Sigmoid colon (tissue), 6 donors: ENCODE measurements at regions not wholly inside any gene's neighbourhood (a gene's known extent, or its start where the extent isn't known, plus 50 kb on each side); places are given as distances from the start of the nearest gene placed in this dataset.
"Not testable (repeated sequence)": the region's sequence is repeated elsewhere in the genome, so short reads cannot be mapped to it uniquely, and the experiment has no call there.

Experiments used
- DNase-seq: peaks from one replicate; pipeline ENCODE4 v3.0.0-alpha.2; 2019
- H3K27ac ChIP-seq, 4 donors: fragments of 200-600 bp; sonication (generic); one replicate each; pipeline ENCODE4 v1.5.1; 2016 to 2019; ENCODE audit warnings: mild to moderate bottlenecking in 1 of 4
- H3K27me3 ChIP-seq, 3 donors: fragments of 200-600 bp; sonication (generic); one replicate each; pipeline ENCODE4 v1.5.1; 2019; ENCODE audit warnings: mild to moderate bottlenecking in 1 of 3
- H3K36me3 ChIP-seq, 4 donors: fragments of 200-600 bp; sonication (generic); one replicate each; pipeline ENCODE4 v1.5.1; 2016 to 2019
- H3K4me1 ChIP-seq, 4 donors: fragments of 200-600 bp; sonication (generic); one replicate each; pipeline ENCODE4 v1.5.1; 2017 to 2019
- H3K4me3 ChIP-seq, 4 donors: fragments of 200-600 bp; sonication (generic); one replicate each; pipeline ENCODE4 v1.5.1; 2017 to 2019; ENCODE audit warnings: mild to moderate bottlenecking in 2 of 4, moderate library complexity in 1 of 4
- H3K9me3 ChIP-seq, 4 donors: fragments of 200-600 bp in 3 of 4; sonication (generic) in 3 of 4; one replicate each; pipeline versions ENCODE4 v1.5.1 to v1.6.1; 2013 to 2019
- WGBS, 2 donors: extraction: QIAGEN DNeasy Blood & Tissue Kit; methylation state at CpG; one replicate each; pipeline ENCODE4 v1.1.7; 2013; 5-methylcytosine and 5-hydroxymethylcytosine counted together
- intact Hi-C: fragments of 100-400 bp; cut with DNase I; formaldehyde crosslinking; loops from one replicate; pipeline ENCODE4 v1.15.1; 2023
- donor health status: healthy with polysubstance abuse.
- donor health status: healthy.

DNA sequence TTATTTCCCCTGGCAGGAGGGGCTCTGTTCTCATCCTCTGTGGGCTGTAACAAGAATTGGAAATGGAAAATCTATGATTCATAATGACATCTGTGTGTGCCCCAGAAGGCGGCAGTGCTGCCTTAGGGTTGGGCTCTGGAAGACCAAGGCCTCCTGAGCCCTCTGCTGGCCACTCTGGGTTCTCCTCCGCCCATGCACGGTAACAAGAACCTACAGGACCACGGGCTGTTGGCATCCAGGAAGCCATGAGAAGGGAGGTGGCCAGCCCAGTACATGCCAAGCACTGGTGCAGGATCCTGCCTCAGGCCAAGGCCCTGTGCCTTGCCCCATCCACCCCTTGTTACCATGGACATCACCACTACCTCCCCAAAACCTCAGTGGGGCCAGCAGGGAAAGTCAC is 454.2 kb downstream of the TP53TG3F start:
- intact Hi-C loops, result not testable (repeated sequence)

GRCh38 chr16:33920761-33921545 is 461.5 kb downstream of the TP53TG3F start:
- H3K4me1 ChIP-seq, H3K27ac ChIP-seq, H3K36me3 ChIP-seq, H3K4me3 ChIP-seq, H3K9me3 ChIP-seq, H3K27me3 ChIP-seq, DNase-seq, intact Hi-C loops: not testable (repeated sequence)
- WGBS, 2 donors, result 38 to 69% methylated on average over 5 of the region's 18 CpGs

More for the DNA sequence above, 454.2 kb downstream of the TP53TG3F start:
- not testable (repeated sequence) for H3K27me3 ChIP-seq, H3K4me1 ChIP-seq, H3K4me3 ChIP-seq, H3K27ac ChIP-seq, DNase-seq, H3K9me3 ChIP-seq, H3K36me3 ChIP-seq
- WGBS, 2 donors, result 74 to 79% methylated on average over 4 of the region's 4 CpGs

DNA sequence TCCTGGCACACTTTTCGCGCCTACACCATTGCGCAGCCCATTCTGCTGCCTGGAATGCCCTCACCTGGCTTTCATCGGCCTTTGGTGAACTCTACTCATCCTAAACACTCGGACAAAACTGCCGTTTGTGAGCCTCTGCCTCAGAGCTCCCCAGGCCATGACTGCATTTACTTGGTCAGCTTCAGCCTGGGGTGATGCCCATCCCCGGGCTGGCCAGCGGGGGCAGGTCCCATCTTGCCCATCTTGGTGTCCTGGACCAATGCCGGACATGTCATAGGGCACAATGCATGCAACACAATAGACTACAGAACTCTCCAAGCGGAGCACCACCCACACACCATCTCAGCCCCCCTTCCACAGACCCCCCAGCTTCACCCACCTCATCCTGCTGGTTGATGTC is 463.5 kb downstream of the TP53TG3F start:
- H3K4me1 ChIP-seq, H3K36me3 ChIP-seq, DNase-seq, intact Hi-C loops, H3K4me3 ChIP-seq, H3K27ac ChIP-seq, H3K9me3 ChIP-seq, H3K27me3 ChIP-seq: not testable (repeated sequence)
- 89% methylated on average over 10 of the region's 10 CpGs for WGBS, 2 donors

DNA sequence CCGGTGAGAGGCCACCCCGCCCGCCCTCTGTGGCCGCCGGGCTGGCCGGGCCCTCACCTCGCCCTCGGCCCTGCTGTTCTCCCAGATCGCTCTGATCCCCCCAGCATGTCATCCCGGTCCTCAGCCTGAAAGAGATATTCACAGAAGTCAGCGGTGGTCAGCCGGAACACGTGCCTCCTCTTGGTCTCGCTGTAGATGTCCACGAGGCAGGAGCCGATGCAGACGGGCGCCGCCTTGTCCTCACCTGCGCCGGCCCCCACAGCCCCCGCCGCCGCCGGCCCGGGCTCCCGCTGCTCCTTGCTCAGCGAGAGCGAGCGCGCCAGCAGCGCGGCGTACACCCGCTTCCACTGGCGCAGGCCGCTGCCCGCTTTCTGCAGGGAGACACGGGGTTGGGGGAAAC is 468.6 kb downstream of the TP53TG3F start:
- DNase-seq, result not testable (repeated sequence)

DNA sequence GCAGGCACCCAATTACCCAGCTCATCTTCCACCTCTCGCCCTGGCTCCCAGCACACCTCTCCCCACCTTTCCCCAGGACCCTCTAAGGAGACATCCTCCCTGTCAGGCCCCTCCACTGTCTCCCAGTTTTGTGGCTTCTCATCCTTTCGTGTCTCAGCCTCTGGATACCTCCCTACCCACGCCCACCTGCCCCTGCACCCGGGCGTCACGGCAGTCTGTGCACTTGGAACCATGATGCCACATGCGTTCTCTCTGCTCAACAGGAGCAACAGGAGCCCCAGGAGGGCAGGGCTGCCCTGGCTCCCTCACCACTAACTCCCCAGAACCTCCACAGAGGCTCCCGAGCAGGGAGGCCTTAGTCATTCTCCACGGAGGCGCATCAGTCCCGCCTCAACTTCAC is 472.8 kb downstream of the TP53TG3F start:
- H3K36me3 ChIP-seq, DNase-seq, H3K27ac ChIP-seq, intact Hi-C loops, H3K4me1 ChIP-seq, H3K27me3 ChIP-seq, H3K4me3 ChIP-seq, H3K9me3 ChIP-seq: not testable (repeated sequence)
- 67 to 83% methylated on average over 9 to 10 of the region's 11 CpGs for whole genome bisulfite sequencing, 2 donors

More for the DNA sequence above, 468.6 kb downstream of the TP53TG3F start:
- H3K9me3 ChIP-seq, H3K4me1 ChIP-seq, H3K27ac ChIP-seq, H3K27me3 ChIP-seq, intact Hi-C loops, H3K4me3 ChIP-seq, H3K36me3 ChIP-seq: not testable (repeated sequence)
- 93 to 95% methylated on average over 35 of the region's 39 CpGs for WGBS, 2 donors

- H3K9me3 ChIP-seq, H3K27me3 ChIP-seq, intact Hi-C loops, H3K4me3 ChIP-seq, H3K27ac ChIP-seq, H3K4me1 ChIP-seq, DNase-seq, H3K36me3 ChIP-seq: not testable (repeated sequence)
- 87 to 90% methylated on average over 5 of the region's 6 CpGs for WGBS, 2 donors
Observed at GRCh38 chr16:33933039-33933438, 473.6 kb downstream of the TP53TG3F start.

DNA sequence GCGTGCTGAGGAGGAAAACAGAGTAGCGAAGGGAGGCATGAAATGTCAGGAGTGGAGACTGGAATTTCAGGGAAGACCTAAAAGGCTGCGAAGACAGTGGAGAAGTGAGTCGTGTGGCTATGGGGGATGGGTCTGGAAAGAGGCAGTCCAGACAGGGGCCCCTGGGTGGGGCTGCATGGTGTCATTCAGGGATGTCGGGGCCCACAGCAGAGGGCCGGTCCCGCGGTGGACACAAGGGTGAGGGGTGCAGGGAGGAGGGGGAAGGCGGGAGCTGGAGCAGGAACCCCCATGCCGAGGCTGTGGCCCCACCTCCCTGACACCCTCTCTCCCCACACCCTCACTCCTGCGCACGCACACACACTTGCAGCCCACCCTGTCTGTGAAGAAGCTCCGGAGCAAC is 476.4 kb downstream of the TP53TG3F start:
- H3K9me3 ChIP-seq, intact Hi-C loops, H3K4me1 ChIP-seq, H3K27me3 ChIP-seq, H3K4me3 ChIP-seq, H3K36me3 ChIP-seq, H3K27ac ChIP-seq, DNase-seq: not testable (repeated sequence)
- WGBS, 2 donors, result 90 to 94% methylated on average over 12 to 13 of the region's 13 CpGs

GRCh38 chr16:33938097-33938496 is 478.7 kb downstream of the TP53TG3F start:
- H3K27ac ChIP-seq, DNase-seq, H3K36me3 ChIP-seq, H3K4me1 ChIP-seq, intact Hi-C loops, H3K27me3 ChIP-seq, H3K4me3 ChIP-seq, H3K9me3 ChIP-seq: not testable (repeated sequence)
- WGBS, 2 donors, result 44% methylated on average over 11 of the region's 16 CpGs

- H3K4me3 ChIP-seq, H3K27ac ChIP-seq, H3K27me3 ChIP-seq, H3K9me3 ChIP-seq, H3K4me1 ChIP-seq, H3K36me3 ChIP-seq, intact Hi-C loops, DNase-seq: not testable (repeated sequence)
- 34 to 39% methylated on average over 4 of the region's 7 CpGs for WGBS, 2 donors
Observed at GRCh38 chr16:33961536-33961935, 502.1 kb downstream of the TP53TG3F start.

DNA sequence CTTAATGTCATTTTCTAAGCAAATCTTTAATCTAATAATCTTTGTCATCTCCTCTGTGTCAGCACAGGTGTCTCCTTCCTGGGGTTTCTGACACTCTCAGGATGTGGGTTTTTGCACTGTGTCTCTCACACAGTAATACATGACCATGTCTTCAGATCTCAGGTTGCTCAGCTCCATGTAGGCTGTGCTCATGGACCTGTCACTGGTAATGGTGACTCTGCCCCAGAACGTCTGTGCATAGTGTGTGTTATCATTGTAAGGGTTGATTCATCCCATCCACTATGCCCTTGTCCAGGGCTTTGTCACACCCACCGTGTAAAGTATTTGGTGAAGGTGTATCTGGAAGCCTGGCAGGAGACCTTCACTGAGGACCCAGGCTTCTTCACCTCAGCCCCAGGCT is 506.1 kb downstream of the TP53TG3F start:
- H3K9me3 ChIP-seq, H3K27me3 ChIP-seq, H3K4me1 ChIP-seq, intact Hi-C loops, H3K4me3 ChIP-seq, H3K27ac ChIP-seq, DNase-seq, H3K36me3 ChIP-seq: not testable (repeated sequence)
- WGBS, 2 donors, result no CpG with 5 or more reads among the region's 2 CpGs

GRCh38 chr16:33966855-33967254 is 507.4 kb downstream of the TP53TG3F start:
- H3K4me3 ChIP-seq, intact Hi-C loops, DNase-seq, H3K4me1 ChIP-seq, H3K36me3 ChIP-seq, H3K27ac ChIP-seq, H3K27me3 ChIP-seq, H3K9me3 ChIP-seq: not testable (repeated sequence)
- WGBS, 2 donors, result 84 to 87% methylated on average over 1 of the region's 2 CpGs

DNA sequence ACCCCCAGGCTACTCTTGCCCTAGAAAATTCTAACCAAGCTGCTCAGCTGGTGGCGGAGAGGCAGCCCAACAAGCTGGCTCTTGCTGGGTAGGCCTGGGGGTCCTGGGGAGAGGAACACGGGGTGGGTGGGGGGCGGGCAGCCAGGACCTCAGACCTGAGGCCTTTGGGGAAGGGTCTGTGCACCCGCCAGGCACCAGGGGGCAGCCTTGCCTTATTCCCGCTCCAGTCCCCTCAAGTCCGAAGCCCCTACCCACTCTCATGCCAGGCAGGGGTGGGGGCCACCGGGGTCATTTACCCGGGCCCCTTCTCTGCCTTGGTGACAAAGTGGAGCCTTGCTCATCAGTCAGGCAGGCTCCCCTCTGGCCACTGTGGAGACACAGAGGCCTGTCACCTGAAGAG is 515.1 kb downstream of the TP53TG3F start:
- H3K4me1 ChIP-seq, H3K4me3 ChIP-seq, H3K36me3 ChIP-seq, H3K27ac ChIP-seq, DNase-seq, H3K9me3 ChIP-seq, intact Hi-C loops, H3K27me3 ChIP-seq: not testable (repeated sequence)
- no CpG with 5 or more reads among the region's 8 CpGs for WGBS, 2 donors

- H3K4me3 ChIP-seq, intact Hi-C loops, H3K9me3 ChIP-seq, H3K4me1 ChIP-seq, DNase-seq, H3K27ac ChIP-seq, H3K27me3 ChIP-seq, H3K36me3 ChIP-seq: not testable (repeated sequence)
- WGBS, 2 donors, result 100% methylated on average over 1 of the region's 55 CpGs; no CpG with 5 or more reads in 1 of the 2 donors
Observed at GRCh38 chr16:33975744-33976143, 516.3 kb downstream of the TP53TG3F start.

DNA sequence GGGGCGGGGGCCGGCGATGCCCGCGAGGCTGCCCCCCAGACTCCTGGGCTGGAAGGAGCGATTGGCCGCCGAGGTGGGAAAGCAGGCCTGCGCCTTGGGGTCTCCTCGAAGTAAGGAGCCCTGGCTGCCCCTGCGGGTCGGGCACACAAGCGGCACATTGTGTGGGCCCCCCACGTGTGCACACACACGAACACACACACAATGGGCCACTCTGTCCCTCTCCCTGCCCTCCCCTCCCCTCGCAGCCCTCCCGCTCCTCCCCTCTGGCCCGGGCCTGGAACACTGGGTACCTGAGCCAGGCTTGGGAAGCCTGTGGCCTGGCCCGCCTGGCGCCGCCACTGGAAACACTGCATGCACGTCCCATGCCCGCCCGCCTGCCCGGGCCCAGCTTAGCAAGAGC is 517.1 kb downstream of the TP53TG3F start:
- H3K27me3 ChIP-seq, H3K36me3 ChIP-seq, H3K4me1 ChIP-seq, H3K9me3 ChIP-seq, intact Hi-C loops, H3K4me3 ChIP-seq, H3K27ac ChIP-seq: not testable (repeated sequence)
- 89 to 95% methylated on average over 19 to 20 of the region's 25 CpGs for WGBS, 2 donors
- peak; percentile 13 for DNase-seq
